A673 (cell line): ENCODE measurements at regions not wholly inside any gene's neighbourhood (a gene's known extent, or its start where the extent isn't known, plus 50 kb on each side); places are given as distances from the start of the nearest gene placed in this dataset.

Experiments
- BruUV-seq: library from RNA; stranded (reverse); fragments of 400-500 nt; replicated peaks from 2 replicates; lab custom pipeline; 2021; lab: Mats Ljungman, UMichigan
- CTCF ChIA-PET: fragments of 300-600 bp; sonication (Branson Sonifier 250); formaldehyde crosslinking; loops from one replicate; lab custom pipeline; 2022; ENCODE audit warnings: antibody characterized with exemption; lab: Charles Lee
- POLR2A ChIA-PET: fragments of 300-600 bp; sonication (Branson Sonifier 250); formaldehyde crosslinking; loops from one replicate; lab custom pipeline; 2022; ENCODE audit warnings: antibody characterized with exemption; ENCODE audit not compliant: low non-redundant PET; lab: Charles Lee
- DNase-seq: peaks from one replicate; pipeline ENCODE4 v3.0.0-alpha.2; 2015; ENCODE audit warnings: low spot score
- H3K27ac ChIP-seq: fragments of 200-600 bp; sonication (generic); 2 replicates; pipeline ENCODE4 v1.5.1; 2016; ENCODE audit warnings: mixed run types, low read depth, mild to moderate bottlenecking, mixed read lengths, antibody characterized with exemption, low read length; ENCODE audit not compliant: poor library complexity, severe bottlenecking
- H3K27me3 ChIP-seq: fragments of 200-600 bp; sonication (generic); replicated peaks from 2 replicates; pipeline ENCODE4 v1.6.1; 2017; ENCODE audit warnings: mixed run types, low read depth, mild to moderate bottlenecking, mixed read lengths, antibody characterized with exemption, low read length; ENCODE audit not compliant: insufficient read depth, poor library complexity
- H3K36me3 ChIP-seq: fragments of 200-600 bp; sonication (generic); 2 replicates; pipeline ENCODE4 v1.6.1; 2016; ENCODE audit warnings: mixed run types, mild to moderate bottlenecking, mixed read lengths, antibody characterized with exemption, low read length; ENCODE audit not compliant: insufficient read depth, poor library complexity, severe bottlenecking
- H3K4me1 ChIP-seq: fragments of 200-600 bp; sonication (generic); 2 replicates; pipeline ENCODE4 v1.6.1; 2017; ENCODE audit warnings: mixed run types, mild to moderate bottlenecking, mixed read lengths, antibody characterized with exemption, low read length; ENCODE audit not compliant: insufficient read depth, poor library complexity, severe bottlenecking
- H3K4me3 ChIP-seq: fragments of 200-600 bp; sonication (generic); 2 replicates; pipeline ENCODE4 v1.5.1; 2016; ENCODE audit warnings: low read depth, mixed run types, mild to moderate bottlenecking, mixed read lengths, low read length; ENCODE audit not compliant: poor library complexity, severe bottlenecking
- H3K9me3 ChIP-seq: fragments of 200-600 bp; sonication (generic); 2 replicates; pipeline ENCODE4 v1.6.1; 2016; ENCODE audit warnings: mixed run types, low read depth, mild to moderate bottlenecking, mixed read lengths, antibody characterized with exemption, low read length; ENCODE audit not compliant: poor library complexity, severe bottlenecking
- EZH2 ChIP-seq: fragments of 200-600 bp; sonication (generic); IDR thresholded peaks from 2 replicates; pipeline ENCODE4 v1.6.1; 2017; ENCODE audit warnings: borderline replicate concordance, low read depth, mild to moderate bottlenecking, mixed read lengths, antibody characterized with exemption, low read length; ENCODE audit not compliant: poor library complexity, severe bottlenecking
- intact Hi-C: fragments of 100-400 bp; cut with micrococcal nuclease; formaldehyde crosslinking; loops from one replicate; pipeline ENCODE4 v1.10.0; 2022; ENCODE audit not compliant: unreplicated experiment
- TF ChIP-seq, protein P1 (sequence below): fragments of 300-800, 200-600 bp; sonication (generic); conservative IDR thresholded peaks from 2 replicates; pipeline ENCODE4 v1.5.1; 2017; ENCODE audit warnings: low read depth, mild to moderate bottlenecking, antibody characterized with exemption, low read length, moderate library complexity, mixed read lengths

DNA sequence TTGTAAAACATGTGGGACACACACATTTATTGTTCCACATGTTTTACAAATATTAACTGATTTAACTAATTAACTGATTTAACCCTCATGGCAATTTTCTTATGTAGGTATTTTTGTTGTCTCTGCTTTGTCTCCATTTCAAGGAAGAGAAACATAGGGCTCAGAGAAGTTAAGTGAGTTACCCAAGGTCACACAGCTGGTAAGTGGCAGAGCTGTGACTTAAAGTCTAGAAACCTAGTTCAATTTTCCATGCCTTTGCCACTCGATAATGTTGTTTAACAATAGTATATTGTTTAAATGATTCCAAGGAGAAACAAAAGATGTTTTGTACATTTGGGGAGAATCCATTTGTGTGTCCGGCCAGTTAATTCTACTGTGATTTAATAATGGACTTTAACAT lies 284.1 kb upstream of the CDH5 start:
- no peak for DNase-seq
- H3K36me3 ChIP-seq, result no peaks in the 10 kb centered on the region
- no peak overlapping the region for H3K27ac ChIP-seq
- H3K9me3 ChIP-seq, result no peaks in the 10 kb centered on the region
- intact Hi-C loops, result no loop called here
- H3K27me3 ChIP-seq, result no peaks in the 10 kb centered on the region
- H3K4me3 ChIP-seq, result no peak overlapping the region
- H3K4me1 ChIP-seq, result no peaks in the 10 kb centered on the region
- TF ChIP-seq, protein P1, sequence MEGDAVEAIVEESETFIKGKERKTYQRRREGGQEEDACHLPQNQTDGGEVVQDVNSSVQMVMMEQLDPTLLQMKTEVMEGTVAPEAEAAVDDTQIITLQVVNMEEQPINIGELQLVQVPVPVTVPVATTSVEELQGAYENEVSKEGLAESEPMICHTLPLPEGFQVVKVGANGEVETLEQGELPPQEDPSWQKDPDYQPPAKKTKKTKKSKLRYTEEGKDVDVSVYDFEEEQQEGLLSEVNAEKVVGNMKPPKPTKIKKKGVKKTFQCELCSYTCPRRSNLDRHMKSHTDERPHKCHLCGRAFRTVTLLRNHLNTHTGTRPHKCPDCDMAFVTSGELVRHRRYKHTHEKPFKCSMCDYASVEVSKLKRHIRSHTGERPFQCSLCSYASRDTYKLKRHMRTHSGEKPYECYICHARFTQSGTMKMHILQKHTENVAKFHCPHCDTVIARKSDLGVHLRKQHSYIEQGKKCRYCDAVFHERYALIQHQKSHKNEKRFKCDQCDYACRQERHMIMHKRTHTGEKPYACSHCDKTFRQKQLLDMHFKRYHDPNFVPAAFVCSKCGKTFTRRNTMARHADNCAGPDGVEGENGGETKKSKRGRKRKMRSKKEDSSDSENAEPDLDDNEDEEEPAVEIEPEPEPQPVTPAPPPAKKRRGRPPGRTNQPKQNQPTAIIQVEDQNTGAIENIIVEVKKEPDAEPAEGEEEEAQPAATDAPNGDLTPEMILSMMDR, result no peak
- no peak for TF ChIP-seq EZH2
- ChIA-PET CTCF (no interaction called here), POLR2A (no interaction called here)
- BruUV-seq, result no TSS peak

DNA sequence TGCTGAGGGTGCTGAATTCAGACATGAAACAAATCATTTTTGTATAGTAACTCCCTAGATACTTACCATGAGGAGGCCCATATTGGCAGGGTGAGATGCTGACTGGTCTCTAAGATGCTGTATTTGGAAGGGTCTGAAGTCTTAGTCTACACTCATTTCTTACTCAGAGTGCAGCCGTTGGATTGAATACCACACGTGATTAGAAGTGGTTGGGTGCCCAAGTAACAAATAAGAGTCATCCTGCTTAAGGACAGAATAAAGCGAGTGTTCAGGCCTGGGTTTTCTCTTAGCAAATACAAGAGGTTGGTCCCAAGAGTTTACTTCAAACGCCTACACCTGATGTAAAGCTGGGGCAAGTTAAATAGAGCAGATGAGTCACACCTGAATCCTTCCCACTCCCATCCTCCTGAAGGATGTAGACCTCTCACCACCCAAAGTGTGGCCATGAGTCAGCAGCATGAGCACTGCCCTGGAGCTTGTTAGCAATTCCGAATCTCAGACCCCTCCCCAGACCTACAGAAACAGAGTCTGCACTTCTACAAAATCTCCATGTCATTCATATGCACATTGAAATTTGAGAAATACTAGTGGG lies 284.6 kb upstream of the CDH5 start:
- ChIA-PET CTCF (no interaction called here), POLR2A (no interaction called here)
- Histone ChIP-seq H3K4me1 (no peaks in the 10 kb centered on the region), H3K4me3 (no peak overlapping the region), H3K27me3 (no peaks in the 10 kb centered on the region), H3K9me3 (no peaks in the 10 kb centered on the region), H3K36me3 (no peaks in the 10 kb centered on the region), H3K27ac (no peak overlapping the region)
- no peak for TF ChIP-seq EZH2
- TF ChIP-seq, protein P1, result no peak
- no peak for DNase-seq
- intact Hi-C loops, result no loop called here
- no TSS peak for BruUV-seq

DNA sequence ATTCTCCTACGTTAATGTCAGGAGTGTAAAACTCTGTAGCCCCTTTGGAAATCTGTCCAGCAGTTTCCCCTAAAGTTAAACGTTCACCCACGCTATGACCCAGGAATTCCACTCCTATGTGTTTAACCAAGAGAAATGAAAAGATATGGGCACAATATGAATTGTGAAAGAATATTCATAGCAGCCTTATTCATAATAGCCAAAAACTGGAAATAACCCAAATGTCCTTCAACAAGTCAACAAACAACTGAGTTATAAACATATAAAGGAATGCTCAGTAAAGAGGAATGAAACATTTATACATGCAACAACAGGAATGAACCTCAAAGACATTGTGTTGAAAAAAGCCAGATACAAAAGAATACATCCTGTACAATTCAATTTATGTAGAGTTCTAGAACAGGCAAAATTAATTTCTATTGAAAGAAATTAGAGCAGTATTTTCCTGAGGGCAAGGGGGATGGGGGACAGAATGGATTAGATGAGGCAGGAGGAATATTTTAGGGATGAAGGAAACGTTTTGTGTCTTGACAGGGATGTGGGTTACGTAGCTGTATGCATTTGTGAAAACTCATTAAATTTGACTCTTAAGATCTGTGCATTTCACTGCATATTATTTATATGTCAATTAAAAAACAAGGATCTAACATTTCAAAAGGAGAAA lies 286.7 kb upstream of the CDH5 start:
- Histone ChIP-seq H3K36me3 (no peaks in the 10 kb centered on the region), H3K9me3 (no peaks in the 10 kb centered on the region), H3K27me3 (no peaks in the 10 kb centered on the region), H3K4me3 (no peak overlapping the region), H3K4me1 (no peaks in the 10 kb centered on the region), H3K27ac (no peak overlapping the region)
- POLR2A ChIA-PET, result no interaction called here
- BruUV-seq, result no TSS peak
- intact Hi-C loops, result no loop called here
- CTCF ChIA-PET, result no interaction called here
- DNase-seq, result no peak
- TF ChIP-seq, protein P1, result no peak
- no peak for TF ChIP-seq EZH2
